ENCODE measurements at regions not wholly inside any gene's neighbourhood (a gene's known extent, or its start where the extent isn't known, plus 50 kb on each side); places are given as distances from the start of the nearest gene placed in this dataset.
"Not testable (repeated sequence)": the region's sequence is repeated elsewhere in the genome, so short reads cannot be mapped to it uniquely, and the experiment has no call there.

- peak in 1 of 4 experiments; percentile 32 for DNase-seq
Observed at GRCh38 chr13:24618011-24618955, 61.9 kb upstream of the ATP12A start.

- DNase-seq = no peak
Observed at GRCh38 chr13:24619282-24619681, 60.9 kb upstream of the ATP12A start.

GRCh38 chr13:24622481-24623148 lies 57.6 kb upstream of the ATP12A start:
- not testable (repeated sequence) for DNase-seq

DNA sequence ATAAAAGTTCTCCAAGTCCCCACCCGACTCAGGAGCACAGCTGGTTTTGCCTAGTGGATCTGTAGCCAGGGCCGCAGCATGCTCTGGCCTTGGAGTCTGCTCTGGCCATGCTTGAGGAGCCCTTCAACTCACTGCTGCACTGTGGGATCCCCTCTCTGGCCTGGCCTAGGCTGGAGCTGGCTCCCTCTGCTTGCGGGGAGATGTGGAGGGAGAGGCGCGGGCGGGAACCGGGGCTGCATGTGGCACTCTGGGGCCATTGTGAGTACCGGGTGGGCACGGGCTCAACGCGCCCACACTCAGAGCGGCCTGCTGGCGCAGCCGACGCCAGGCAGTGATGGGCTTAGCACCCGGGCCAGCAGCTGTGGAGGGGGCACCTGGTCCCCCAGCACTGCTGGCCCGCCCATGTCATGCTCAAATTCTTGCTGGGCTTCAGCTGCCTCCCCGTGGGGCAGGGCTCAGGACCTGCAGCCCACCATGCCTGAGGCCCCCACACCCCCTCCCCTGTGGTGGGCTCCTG lies 57.0 kb upstream of the ATP12A start:
- no peak for DNase-seq

DNA sequence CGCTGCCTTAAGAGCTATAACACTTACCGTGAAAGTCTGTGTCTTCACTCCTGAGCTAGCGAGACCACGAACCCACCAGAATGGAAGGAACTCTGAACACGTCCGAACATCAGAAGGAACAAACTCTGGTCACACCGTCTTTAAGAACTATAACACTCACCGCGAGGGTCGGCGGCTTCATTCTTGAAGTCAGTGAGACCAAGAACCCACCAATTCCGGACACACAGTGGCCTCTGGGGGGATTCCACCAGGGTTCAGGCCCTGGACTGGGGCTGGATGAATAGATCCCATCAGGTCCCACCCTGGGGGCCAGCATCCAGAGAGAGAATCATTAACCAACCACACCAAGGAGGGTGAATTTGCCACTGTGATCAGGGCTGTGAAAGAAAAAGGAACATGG lies 55.8 kb upstream of the ATP12A start:
- no peak for DNase-seq

GRCh38 chr13:24624801-24625231 lies 55.4 kb upstream of the ATP12A start:
- DNase-seq = no peak

- no peak for DNase-seq
Observed at GRCh38 chr13:24625331-24625731, 54.9 kb upstream of the ATP12A start.

- DNase-seq = no peak
Observed at GRCh38 chr13:24625870-24626849, 54.0 kb upstream of the ATP12A start.

GRCh38 chr13:24627090-24627714 lies 53.0 kb upstream of the ATP12A start:
- DNase-seq = no peak

- DNase-seq = no peak
Observed at GRCh38 chr13:24627946-24628345, 52.3 kb upstream of the ATP12A start.

DNA sequence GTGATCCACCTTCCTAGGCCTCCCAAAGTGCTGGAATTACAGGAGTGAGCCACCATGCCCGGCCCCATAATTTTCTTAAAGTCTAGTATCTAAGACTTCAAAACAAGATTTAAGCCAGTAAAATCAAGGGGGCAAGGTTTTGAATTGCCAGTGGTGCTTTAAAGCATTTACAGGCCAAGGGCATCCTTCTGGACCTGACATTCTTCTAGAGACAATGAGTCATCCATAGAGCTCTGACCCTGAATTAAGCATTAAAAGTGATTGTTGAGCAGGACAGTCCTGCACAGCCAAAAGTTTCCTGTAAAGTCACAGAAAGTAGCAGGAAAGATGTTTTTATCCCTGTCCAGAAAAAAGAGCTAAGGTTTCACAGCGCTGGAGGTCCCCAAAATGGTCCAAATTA lies 50.9 kb upstream of the ATP12A start:
- DNase-seq = no peak

GRCh38 chr13:24630121-24630520 lies 50.1 kb upstream of the ATP12A start:
- no peak for DNase-seq
